CD4-positive, CD25-positive, alpha-beta regulatory T cell (primary cell): ENCODE measurements at regions not wholly inside any gene's neighbourhood (a gene's known extent, or its start where the extent isn't known, plus 50 kb on each side); places are given as distances from the start of the nearest gene placed in this dataset.
"Not testable (repeated sequence)": the region's sequence is repeated elsewhere in the genome, so short reads cannot be mapped to it uniquely, and the experiment has no call there.

Experiments used
- ATAC-seq, 2 donors: fragments of 150-1000 bp; cut with Tn5 transposase; one replicate each; pipeline ENCODE4 v1.10.0; 2021; ENCODE audit warnings: low read depth in 2 of 2, moderate number of reproducible peaks in 2 of 2, moderate library complexity in 1 of 2
- DNase-seq, 3 donors: peaks; one replicate each; pipeline versions ENCODE4 v3.0.0 to v3.0.0-alpha.2; 2012 to 2022; ENCODE audit warnings: mixed read lengths in 1 of 3
- H3K27ac ChIP-seq: one replicate; pipeline ENCODE4 v1.7.0; 2013; ENCODE audit warnings: mild to moderate bottlenecking, low read length; ENCODE audit not compliant: insufficient read depth, poor library complexity, severe bottlenecking
- H3K27me3 ChIP-seq: one replicate; pipeline ENCODE4 v1.7.0; 2013; ENCODE audit warnings: low read length; ENCODE audit not compliant: control insufficient read depth, insufficient read depth
- H3K36me3 ChIP-seq: one replicate; pipeline ENCODE4 v1.7.0; 2013; ENCODE audit warnings: mild to moderate bottlenecking, low read length, moderate library complexity; ENCODE audit not compliant: control insufficient read depth, insufficient read depth
- H3K4me1 ChIP-seq: 2 replicates; pipeline ENCODE4 v1.7.0; 2013; ENCODE audit warnings: mild to moderate bottlenecking, low read length; ENCODE audit not compliant: insufficient read depth, control insufficient read depth, poor library complexity, severe bottlenecking
- H3K4me3 ChIP-seq: one replicate; pipeline ENCODE4 v1.7.0; 2013; ENCODE audit warnings: low read depth, mild to moderate bottlenecking, low read length, moderate library complexity
- H3K9me3 ChIP-seq, 2 experiments: 1 replicate in 1 of 2; 2 replicates in 1 of 2; pipeline ENCODE4 v1.7.0; 2013; ENCODE audit warnings: low read length in 2 of 2, mild to moderate bottlenecking in 1 of 2, moderate library complexity in 1 of 2; ENCODE audit not compliant: control insufficient read depth in 2 of 2
- H3K27ac Mint-ChIP-seq, 3 donors: one replicate each; pipeline ENCODE4 v1.8.0; 2020 to 2022; ENCODE audit warnings: mild to moderate bottlenecking in 3 of 3, mixed read lengths in 3 of 3, moderate library complexity in 2 of 3
- H3K27me3 Mint-ChIP-seq: one replicate; pipeline ENCODE4 v1.8.0; 2022; ENCODE audit warnings: mild to moderate bottlenecking, mixed read lengths
- H3K36me3 Mint-ChIP-seq: one replicate; pipeline ENCODE4 v1.8.0; 2020; ENCODE audit warnings: mixed read lengths
- H3K4me1 Mint-ChIP-seq, 4 donors: one replicate each; pipeline ENCODE4 v1.8.0; 2020 to 2022; ENCODE audit warnings: mixed read lengths in 4 of 4, mild to moderate bottlenecking in 1 of 4
- H3K4me3 Mint-ChIP-seq, 4 donors: one replicate each; pipeline ENCODE4 v1.8.0; 2020 to 2022; ENCODE audit warnings: mild to moderate bottlenecking in 4 of 4, mixed read lengths in 4 of 4, moderate library complexity in 3 of 4
- H3K9me3 Mint-ChIP-seq, 7 donors: one replicate each; pipeline ENCODE4 v1.8.0; 2020 to 2022; ENCODE audit warnings: mixed read lengths in 7 of 7, mild to moderate bottlenecking in 3 of 7, moderate library complexity in 2 of 7

DNA sequence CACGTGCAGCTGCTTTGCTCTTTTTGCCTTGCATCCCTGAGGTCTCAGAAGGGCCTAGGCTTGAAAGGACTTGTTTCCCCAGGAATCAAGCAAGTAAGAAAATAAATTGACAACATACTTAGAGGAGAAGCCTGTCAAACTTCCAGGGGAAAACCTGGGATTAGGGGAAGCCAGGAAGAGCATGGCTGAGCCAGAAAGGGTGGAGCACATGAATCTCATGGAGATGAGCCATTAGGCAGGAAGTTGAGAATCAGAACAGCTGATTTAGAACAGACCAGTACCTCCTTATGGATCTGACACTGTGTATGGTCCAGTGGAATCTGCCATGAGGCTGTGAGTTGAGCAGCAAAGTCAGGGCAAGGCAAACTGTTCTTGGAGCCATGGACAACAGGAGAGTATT is 511.0 kb downstream of the RPIA start:
- H3K4me1 Mint-ChIP-seq, H3K4me3 ChIP-seq, H3K4me1 ChIP-seq, H3K36me3 ChIP-seq, ATAC-seq, H3K27ac ChIP-seq, H3K27me3 Mint-ChIP-seq, H3K9me3 Mint-ChIP-seq, H3K27ac Mint-ChIP-seq, DNase-seq, H3K9me3 ChIP-seq, H3K4me3 Mint-ChIP-seq, H3K36me3 Mint-ChIP-seq, H3K27me3 ChIP-seq: not testable (repeated sequence)

DNA sequence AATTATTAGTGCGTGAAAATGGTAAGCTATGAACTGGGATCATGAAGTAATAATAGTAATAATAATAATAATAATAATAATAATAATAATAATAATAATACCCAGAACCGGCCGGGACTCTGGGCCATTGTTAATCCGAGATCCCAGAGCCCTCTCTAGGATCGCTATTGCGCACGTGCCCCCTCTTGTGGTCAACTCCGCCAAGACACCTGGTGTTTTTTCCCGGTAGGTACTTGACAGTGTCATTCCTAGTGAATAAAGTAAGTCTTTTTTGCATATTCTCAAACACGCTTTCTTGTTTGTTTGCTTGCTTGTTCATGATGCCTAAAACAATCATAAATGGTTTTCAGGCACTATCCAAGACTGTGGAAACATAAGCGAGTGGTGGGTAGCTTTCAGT is 513.7 kb downstream of the RPIA start:
- not testable (repeated sequence) for H3K4me3 Mint-ChIP-seq, H3K9me3 Mint-ChIP-seq, H3K27ac Mint-ChIP-seq, H3K4me1 ChIP-seq, ATAC-seq, H3K36me3 ChIP-seq, H3K4me1 Mint-ChIP-seq, H3K27ac ChIP-seq, H3K36me3 Mint-ChIP-seq, H3K4me3 ChIP-seq, H3K9me3 ChIP-seq, H3K27me3 Mint-ChIP-seq, H3K27me3 ChIP-seq
- peak in 1 of 3 donors; percentile 18 for DNase-seq

DNA sequence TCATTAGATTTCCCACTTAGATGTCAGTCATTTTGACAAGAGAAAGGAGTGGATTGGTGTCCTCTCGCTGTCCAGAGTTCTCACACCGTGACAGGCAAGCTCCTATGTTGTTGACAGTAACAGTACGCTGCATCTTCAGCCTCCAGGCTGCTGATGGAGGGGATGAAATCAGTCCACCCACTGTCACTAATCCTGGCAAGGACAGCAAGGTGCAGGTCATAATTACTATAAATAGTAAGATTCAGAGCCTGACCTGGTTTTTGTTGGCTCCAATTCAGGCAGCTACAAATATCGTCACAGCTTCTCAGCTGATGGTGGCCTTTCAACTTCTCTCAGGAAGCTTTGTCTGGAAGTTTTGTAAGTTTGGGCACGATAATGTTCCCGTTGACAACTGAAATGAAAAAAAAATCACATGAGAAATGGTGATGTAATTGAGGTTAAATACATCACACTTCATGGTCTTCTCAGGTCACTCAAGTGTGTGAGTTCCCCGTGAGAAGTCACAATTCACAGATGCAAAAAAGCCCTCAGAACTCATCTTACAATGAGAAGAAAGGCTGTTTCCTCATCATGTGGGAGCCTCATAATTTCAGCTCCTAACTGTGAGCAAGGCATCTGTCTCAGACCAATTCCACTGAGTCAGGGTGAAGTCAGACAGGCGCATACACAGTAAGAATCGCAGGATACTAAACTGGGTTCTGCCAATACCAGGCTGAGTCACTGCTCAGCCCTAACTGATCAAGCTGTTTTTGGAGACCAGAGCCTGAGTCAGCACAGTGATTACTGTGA is 516.9 kb downstream of the RPIA start:
- H3K4me3 ChIP-seq, H3K4me3 Mint-ChIP-seq, DNase-seq, H3K27ac ChIP-seq, ATAC-seq, H3K4me1 Mint-ChIP-seq, H3K27me3 Mint-ChIP-seq, H3K36me3 Mint-ChIP-seq, H3K36me3 ChIP-seq, H3K9me3 ChIP-seq, H3K27me3 ChIP-seq, H3K9me3 Mint-ChIP-seq, H3K27ac Mint-ChIP-seq, H3K4me1 ChIP-seq: not testable (repeated sequence)

DNA sequence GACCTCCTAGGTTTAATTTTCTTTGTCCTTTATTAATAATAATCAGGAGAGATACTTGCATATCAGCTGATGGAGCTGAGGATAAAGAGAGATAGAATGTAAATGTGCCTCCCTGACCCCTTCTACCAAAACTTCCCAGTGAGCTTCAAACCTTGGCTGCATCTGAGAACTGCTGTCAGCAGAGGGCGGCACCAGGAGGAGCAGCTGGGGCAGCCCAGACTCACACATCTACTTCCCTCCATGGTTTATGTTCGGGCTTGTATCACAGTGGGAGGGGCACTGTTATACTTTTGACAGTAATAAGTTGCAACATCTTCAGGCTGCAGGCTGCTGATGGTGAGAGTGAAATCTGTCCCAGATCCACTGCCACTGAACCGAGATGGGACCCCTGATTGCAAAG is 521.7 kb downstream of the RPIA start:
- H3K9me3 ChIP-seq, H3K4me1 ChIP-seq, H3K27ac Mint-ChIP-seq, H3K9me3 Mint-ChIP-seq, H3K27ac ChIP-seq, H3K27me3 ChIP-seq, ATAC-seq, H3K36me3 ChIP-seq, H3K4me3 ChIP-seq, H3K36me3 Mint-ChIP-seq, H3K4me3 Mint-ChIP-seq, H3K27me3 Mint-ChIP-seq, H3K4me1 Mint-ChIP-seq: not testable (repeated sequence)
- DNase-seq: peak in 1 of 3 donors; percentile 9

DNA sequence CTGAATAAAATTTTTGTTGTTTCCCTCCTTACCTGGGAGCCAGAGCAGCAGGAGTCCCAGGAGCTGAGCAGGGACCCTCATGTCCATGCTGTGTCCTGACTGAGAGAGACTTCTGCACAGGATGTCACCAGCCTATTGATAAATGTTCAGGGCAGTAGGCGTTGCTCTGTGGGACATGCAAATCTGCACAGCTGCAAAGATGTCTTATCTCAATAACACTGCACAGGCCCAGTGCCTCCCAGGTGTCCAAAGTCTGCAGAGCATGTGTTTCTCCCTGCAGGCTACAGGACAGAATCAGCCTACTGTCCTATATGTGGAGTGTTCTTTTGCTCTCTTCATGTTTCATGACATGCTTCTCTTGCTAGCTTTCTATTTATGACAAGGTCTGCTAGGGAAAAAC is 522.3 kb downstream of the RPIA start:
- not testable (repeated sequence) for H3K36me3 ChIP-seq, H3K4me3 Mint-ChIP-seq, H3K4me3 ChIP-seq, H3K36me3 Mint-ChIP-seq, H3K9me3 Mint-ChIP-seq, H3K9me3 ChIP-seq, DNase-seq, H3K27me3 ChIP-seq, H3K27ac Mint-ChIP-seq, H3K27ac ChIP-seq, H3K27me3 Mint-ChIP-seq, H3K4me1 ChIP-seq, H3K4me1 Mint-ChIP-seq, ATAC-seq

DNA sequence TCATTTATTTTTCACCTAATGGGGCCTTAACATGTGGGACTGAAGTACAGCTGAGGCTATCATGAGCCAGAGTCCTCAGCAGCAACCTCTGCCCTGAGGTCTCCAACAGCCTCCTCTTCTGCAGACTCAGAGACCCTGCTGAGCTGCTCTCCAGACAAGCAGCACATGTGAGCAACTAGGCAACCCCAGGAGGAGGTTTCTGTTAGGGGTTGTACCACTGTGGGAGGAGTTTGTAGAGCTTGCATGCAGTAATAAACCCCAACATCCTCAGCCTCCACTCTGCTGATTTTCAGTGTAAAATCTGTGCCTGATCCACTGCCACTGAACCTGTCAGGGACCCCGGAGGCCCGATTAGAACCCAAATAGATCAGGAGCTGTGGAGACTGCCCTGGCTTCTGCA is 530.0 kb downstream of the RPIA start:
- not testable (repeated sequence) for H3K9me3 Mint-ChIP-seq, DNase-seq, ATAC-seq, H3K4me3 ChIP-seq, H3K4me3 Mint-ChIP-seq, H3K4me1 ChIP-seq, H3K36me3 Mint-ChIP-seq, H3K9me3 ChIP-seq, H3K27me3 Mint-ChIP-seq, H3K36me3 ChIP-seq, H3K27me3 ChIP-seq, H3K4me1 Mint-ChIP-seq, H3K27ac Mint-ChIP-seq, H3K27ac ChIP-seq

DNA sequence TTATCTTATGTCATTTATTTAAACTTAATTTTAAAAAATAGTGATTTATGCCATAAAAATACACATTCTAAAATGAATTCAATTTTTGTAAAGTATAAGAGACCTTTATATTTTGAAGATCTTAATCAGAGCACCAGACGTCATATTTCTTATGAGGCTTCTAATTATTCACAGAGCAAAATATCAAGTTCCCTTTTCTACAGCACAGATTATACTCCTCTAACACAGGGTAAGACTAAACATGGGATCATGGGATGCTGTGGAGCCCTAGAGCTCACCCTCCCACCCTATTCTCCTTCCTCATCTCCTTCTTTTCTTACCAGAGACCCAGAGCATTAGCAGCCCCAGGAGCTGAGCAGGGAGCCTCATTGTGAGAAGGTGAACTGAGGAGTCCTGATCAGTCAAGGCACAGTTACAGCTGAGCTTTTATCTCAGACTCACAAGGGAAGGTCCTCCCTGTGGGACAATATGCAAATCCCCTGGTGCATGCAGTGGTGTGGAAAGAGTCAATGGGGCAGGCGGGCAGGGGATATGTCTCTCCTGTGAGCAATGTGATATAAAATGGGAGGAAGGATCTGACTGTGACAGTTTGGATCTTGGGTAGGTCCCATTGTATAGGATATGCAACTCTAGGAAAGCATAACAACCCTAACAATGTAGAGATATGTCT is 530.7 kb downstream of the RPIA start:
- not testable (repeated sequence) for H3K27me3 ChIP-seq, H3K4me1 Mint-ChIP-seq, H3K4me3 ChIP-seq, H3K27ac Mint-ChIP-seq, H3K27ac ChIP-seq, H3K36me3 ChIP-seq, H3K9me3 Mint-ChIP-seq, ATAC-seq, DNase-seq, H3K4me3 Mint-ChIP-seq, H3K9me3 ChIP-seq, H3K36me3 Mint-ChIP-seq, H3K27me3 Mint-ChIP-seq, H3K4me1 ChIP-seq

DNA sequence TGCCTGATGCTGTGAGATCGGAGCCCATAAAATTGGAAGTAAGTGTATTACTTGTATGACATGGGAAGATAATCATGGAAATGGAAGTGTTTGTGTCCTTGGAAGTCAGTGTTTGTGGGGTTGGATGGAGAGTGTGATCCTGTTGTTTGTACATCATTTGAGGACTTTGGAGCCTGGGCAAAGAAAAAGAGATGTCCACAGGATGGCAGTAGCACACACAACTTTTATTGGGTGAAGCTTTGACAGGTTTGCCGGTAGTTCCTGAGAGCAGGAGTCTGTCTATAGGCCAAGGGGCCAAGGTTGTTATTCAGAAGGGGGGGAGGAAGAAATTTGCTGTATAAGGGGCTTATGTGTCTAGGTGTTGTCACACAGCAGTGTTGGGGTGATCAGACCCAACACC is 533.3 kb downstream of the RPIA start:
- H3K9me3 ChIP-seq, H3K27me3 Mint-ChIP-seq, H3K4me3 Mint-ChIP-seq, H3K4me1 ChIP-seq, H3K9me3 Mint-ChIP-seq, H3K4me3 ChIP-seq, H3K27me3 ChIP-seq, DNase-seq, H3K27ac Mint-ChIP-seq, H3K36me3 ChIP-seq, H3K27ac ChIP-seq, H3K36me3 Mint-ChIP-seq, ATAC-seq, H3K4me1 Mint-ChIP-seq: not testable (repeated sequence)
